GM23338 (cell line): ENCODE measurements at regions not wholly inside any gene's neighbourhood (a gene's known extent, or its start where the extent isn't known, plus 50 kb on each side); places are given as distances from the start of the nearest gene placed in this dataset.

Experiments used
- CREB1 ChIP-seq: fragments of 250-450 bp; sonication (Bioruptor Pico); IDR thresholded peaks from 2 replicates; pipeline ENCODE4 v1.5.0; 2020; ENCODE audit warnings: low read depth, mild to moderate bottlenecking, moderate library complexity
- CTCF ChIP-seq, 2 experiments: fragments of 200-600 bp in 1 of 2; sonication (generic) in 1 of 2; conservative IDR thresholded peaks; 2 replicates each; pipeline versions ENCODE4 v1.5.1 to v1.6.1; 2016 to 2017; ENCODE audit warnings: antibody characterized with exemption in 2 of 2, low read depth in 2 of 2, mild to moderate bottlenecking in 2 of 2, moderate library complexity in 1 of 2
- EZH2 ChIP-seq: fragments of 200-600 bp; sonication (generic); IDR thresholded peaks from one replicate; pipeline ENCODE4 v1.8.0; 2017; ENCODE audit warnings: antibody characterized with exemption, mild to moderate bottlenecking, low read depth; ENCODE audit not compliant: unreplicated experiment
- EZH2phosphoT487 ChIP-seq: fragments of 200-600 bp; sonication (generic); IDR thresholded peaks from one replicate; pipeline ENCODE4 v1.8.1; 2018; ENCODE audit warnings: antibody characterized with exemption; ENCODE audit not compliant: unreplicated experiment
- JUNB ChIP-seq: IDR thresholded peaks from one replicate; pipeline ENCODE4 v1.6.1; 2016; ENCODE audit warnings: antibody characterized with exemption; ENCODE audit not compliant: unreplicated experiment
- POLR2AphosphoS5 ChIP-seq: IDR thresholded peaks from 2 replicates; pipeline ENCODE4 v1.6.1; 2016; ENCODE audit warnings: antibody characterized with exemption, low read depth
- REST ChIP-seq: IDR thresholded peaks from one replicate; pipeline ENCODE4 v1.6.1; 2018; ENCODE audit warnings: antibody characterized with exemption; ENCODE audit not compliant: unreplicated experiment
- ZNF114 ChIP-seq: fragments of 250-450 bp; sonication (Bioruptor Pico); IDR thresholded peaks from 2 replicates; pipeline ENCODE4 v1.5.0; 2020; ENCODE audit warnings: mild to moderate bottlenecking, moderate library complexity
- ZNF331 ChIP-seq: fragments of 250-450 bp; sonication (Bioruptor Pico); IDR thresholded peaks from 2 replicates; pipeline ENCODE4 v1.5.0; 2020; ENCODE audit warnings: low read depth, mild to moderate bottlenecking, moderate library complexity
- ZNF462 ChIP-seq: fragments of 250-450 bp; sonication (Bioruptor Pico); IDR thresholded peaks from 2 replicates; pipeline ENCODE4 v1.5.0; 2020; ENCODE audit warnings: mild to moderate bottlenecking, moderate library complexity

DNA sequence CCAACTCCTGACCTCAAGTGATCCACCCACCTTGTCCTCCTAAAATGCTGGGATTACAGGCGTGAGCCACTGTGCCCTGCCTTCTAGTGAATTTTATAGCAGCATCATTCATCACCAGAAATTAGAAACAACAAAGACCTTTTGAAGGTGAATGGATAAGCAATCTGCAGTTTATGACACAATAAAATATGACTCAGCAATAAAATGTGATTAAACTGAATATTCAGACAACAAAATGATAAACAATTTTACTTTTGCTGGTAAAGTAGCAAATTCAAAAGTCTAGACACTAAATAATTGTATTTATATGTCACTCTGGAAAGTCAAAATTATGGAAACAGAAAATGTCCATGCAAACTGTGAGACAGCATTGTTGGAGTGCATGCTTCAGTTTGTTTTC is 656.6 kb downstream of the CBLN2 start:
- no peak for TF ChIP-seq POLR2AphosphoS5
- TF ChIP-seq CTCF (conservative IDR thresholded peaks at IDR 0.05; ENCODE audit: low read depth in 2 of 2): no peak
- TF ChIP-seq EZH2: no peak
- TF ChIP-seq EZH2phosphoT487: no peak
- TF ChIP-seq ZNF114 (CRISPR knock-in tag): no peak
- TF ChIP-seq REST: no peak
- no peak for TF ChIP-seq ZNF331 (CRISPR knock-in tag)
- no peak for TF ChIP-seq ZNF462
- no peak for TF ChIP-seq CREB1 (CRISPR knock-in tag)
- no peak for TF ChIP-seq JUNB
